NCI-H345 (cell line): ENCODE measurements at regions not wholly inside any gene's neighbourhood (a gene's known extent, or its start where the extent isn't known, plus 50 kb on each side); places are given as distances from the start of the nearest gene placed in this dataset.

Source experiments
- DNase-seq: peaks from one replicate; lab custom pipeline; 2025; lab: John Stamatoyannopoulos, UW

- DNase-seq, result no peak
These were observed 63.6 kb downstream of the PCDH7 start for GRCh38 chr4:30783751-30784150.

GRCh38 chr4:30789219-30789671 lies 69.1 kb downstream of the PCDH7 start:
- DNase-seq, result no peak

GRCh38 chr4:30790123-30790522 lies 70.0 kb downstream of the PCDH7 start:
- no peak for DNase-seq

- DNase-seq, result no peak
These were observed 70.8 kb downstream of the PCDH7 start for GRCh38 chr4:30790998-30791397.

- DNase-seq, result no peak
These were observed 72.4 kb downstream of the PCDH7 start for GRCh38 chr4:30792601-30793000.

- DNase-seq, result no peak
These were observed 81.7 kb downstream of the PCDH7 start for GRCh38 chr4:30801876-30802275.

GRCh38 chr4:30802622-30803323 lies 82.6 kb downstream of the PCDH7 start:
- DNase-seq, result no peak

GRCh38 chr4:30808276-30808675 lies 88.1 kb downstream of the PCDH7 start:
- no peak for DNase-seq

- DNase-seq, result no peak
These were observed 91.1 kb downstream of the PCDH7 start for GRCh38 chr4:30811296-30811695.

- DNase-seq, result no peak
These were observed 95.5 kb downstream of the PCDH7 start for GRCh38 chr4:30815685-30816084.

GRCh38 chr4:30817447-30817846 lies 97.3 kb downstream of the PCDH7 start:
- no peak for DNase-seq

GRCh38 chr4:30818541-30818940 lies 98.4 kb downstream of the PCDH7 start:
- no peak for DNase-seq

GRCh38 chr4:30821275-30821674 lies 101.1 kb downstream of the PCDH7 start:
- DNase-seq, result no peak

GRCh38 chr4:30821859-30822612 lies 101.9 kb downstream of the PCDH7 start:
- no peak for DNase-seq

GRCh38 chr4:30822911-30823551 lies 102.9 kb downstream of the PCDH7 start:
- DNase-seq, result no peak

GRCh38 chr4:30825008-30825770 lies 105.0 kb downstream of the PCDH7 start:
- no peak for DNase-seq

- DNase-seq, result no peak
These were observed 108.2 kb downstream of the PCDH7 start for GRCh38 chr4:30828264-30828926.

- no peak for DNase-seq
These were observed 112.5 kb downstream of the PCDH7 start for GRCh38 chr4:30832639-30833038.

- DNase-seq, result no peak
These were observed 113.0 kb downstream of the PCDH7 start for GRCh38 chr4:30833206-30833605.

- DNase-seq, result no peak
These were observed 114.9 kb downstream of the PCDH7 start for GRCh38 chr4:30835044-30835443.

- DNase-seq, result no peak
These were observed 116.1 kb downstream of the PCDH7 start for GRCh38 chr4:30836231-30836630.

- no peak for DNase-seq
These were observed 117.0 kb downstream of the PCDH7 start for GRCh38 chr4:30837131-30837539.
